GM13977 (cell line): ENCODE measurements at regions not wholly inside any gene's neighbourhood (a gene's known extent, or its start where the extent isn't known, plus 50 kb on each side); places are given as distances from the start of the nearest gene placed in this dataset.

Experiments used
- DNase-seq: peaks from one replicate; pipeline ENCODE4 v3.0.0; 2012; ENCODE audit warnings: low spot score
- in situ Hi-C: fragments of 300-500 bp; cut with MboI; formaldehyde crosslinking; loops from one replicate; pipeline ENCODE4 v1.12.0; 2022; ENCODE audit warnings: low sequenced_read_pairs, low pct_unique_long_range_greater_than_20kb, mixed read lengths, inconsistent platforms; ENCODE audit not compliant: unreplicated experiment
- TF ChIP-seq, protein P1 (sequence below): IDR thresholded peaks from 2 replicates; pipeline ENCODE4 v1.5.1; 2012; ENCODE audit warnings: mild to moderate bottlenecking, control low read depth; ENCODE audit not compliant: insufficient read depth; ENCODE audit errors: extremely low read depth, missing control alignments

DNA sequence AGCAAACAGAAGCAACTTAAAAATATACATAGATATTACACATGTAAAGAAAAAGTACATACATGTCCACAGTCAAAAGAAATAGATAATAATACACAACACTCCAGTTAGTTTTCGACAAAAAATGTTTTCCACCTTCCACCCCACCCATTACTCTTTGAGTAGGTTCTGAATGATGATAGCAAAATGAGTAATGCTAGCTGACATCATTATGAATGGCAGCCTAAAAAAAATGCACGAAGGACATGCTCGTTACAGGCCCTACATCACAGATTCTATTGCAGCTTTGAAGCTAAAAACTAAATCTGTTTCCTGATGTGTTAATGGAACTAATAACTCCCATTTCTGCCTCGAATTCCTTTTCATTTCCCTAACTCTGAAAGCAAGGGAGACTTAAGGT, 578.7 kb upstream of the NETO1 start:
- no peak for DNase-seq
- in situ Hi-C loops = no loop called here
- TF ChIP-seq, protein P1, sequence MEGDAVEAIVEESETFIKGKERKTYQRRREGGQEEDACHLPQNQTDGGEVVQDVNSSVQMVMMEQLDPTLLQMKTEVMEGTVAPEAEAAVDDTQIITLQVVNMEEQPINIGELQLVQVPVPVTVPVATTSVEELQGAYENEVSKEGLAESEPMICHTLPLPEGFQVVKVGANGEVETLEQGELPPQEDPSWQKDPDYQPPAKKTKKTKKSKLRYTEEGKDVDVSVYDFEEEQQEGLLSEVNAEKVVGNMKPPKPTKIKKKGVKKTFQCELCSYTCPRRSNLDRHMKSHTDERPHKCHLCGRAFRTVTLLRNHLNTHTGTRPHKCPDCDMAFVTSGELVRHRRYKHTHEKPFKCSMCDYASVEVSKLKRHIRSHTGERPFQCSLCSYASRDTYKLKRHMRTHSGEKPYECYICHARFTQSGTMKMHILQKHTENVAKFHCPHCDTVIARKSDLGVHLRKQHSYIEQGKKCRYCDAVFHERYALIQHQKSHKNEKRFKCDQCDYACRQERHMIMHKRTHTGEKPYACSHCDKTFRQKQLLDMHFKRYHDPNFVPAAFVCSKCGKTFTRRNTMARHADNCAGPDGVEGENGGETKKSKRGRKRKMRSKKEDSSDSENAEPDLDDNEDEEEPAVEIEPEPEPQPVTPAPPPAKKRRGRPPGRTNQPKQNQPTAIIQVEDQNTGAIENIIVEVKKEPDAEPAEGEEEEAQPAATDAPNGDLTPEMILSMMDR = no peak

DNA sequence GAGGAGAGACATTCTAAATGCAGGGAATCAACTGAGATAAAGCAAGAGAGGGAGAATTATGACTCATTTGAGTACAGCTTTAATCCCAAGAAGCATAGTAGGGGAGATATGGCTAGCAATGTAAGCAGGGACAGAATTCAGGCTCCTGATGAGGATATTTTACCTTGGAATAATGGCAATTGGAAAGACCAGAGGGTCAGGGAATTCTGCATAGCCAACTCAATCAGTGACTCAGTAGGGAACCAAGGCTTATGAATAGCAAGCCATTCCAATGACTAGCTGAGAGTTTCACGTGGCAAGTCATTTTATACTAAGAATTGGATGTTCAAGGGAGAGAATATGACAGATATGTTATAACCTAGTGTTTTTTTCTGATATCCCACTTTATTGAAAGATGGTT, 563.8 kb upstream of the NETO1 start:
- TF ChIP-seq, protein P1 = no peak
- in situ Hi-C loops = no loop called here
- no peak for DNase-seq

DNA sequence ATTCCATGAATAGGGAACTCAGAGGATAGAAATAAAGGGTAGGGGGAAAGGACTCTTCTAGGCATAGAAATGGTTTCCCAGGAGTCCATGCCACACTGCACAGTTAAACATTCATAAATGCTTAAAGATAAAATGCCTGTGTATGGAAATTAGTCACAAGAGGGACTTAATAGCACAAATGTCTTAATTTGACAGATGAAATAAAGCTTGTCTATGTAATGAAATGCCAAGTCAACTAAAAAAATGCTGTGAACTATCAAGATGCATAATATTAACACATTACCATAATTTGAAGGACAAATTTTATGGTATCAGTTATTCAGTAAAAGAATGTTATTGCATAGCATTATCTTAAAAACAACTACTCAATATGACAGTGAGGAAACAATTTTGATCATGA, 553.2 kb upstream of the NETO1 start:
- no peak for DNase-seq
- in situ Hi-C loops = no loop called here
- TF ChIP-seq, protein P1 = no peak

DNA sequence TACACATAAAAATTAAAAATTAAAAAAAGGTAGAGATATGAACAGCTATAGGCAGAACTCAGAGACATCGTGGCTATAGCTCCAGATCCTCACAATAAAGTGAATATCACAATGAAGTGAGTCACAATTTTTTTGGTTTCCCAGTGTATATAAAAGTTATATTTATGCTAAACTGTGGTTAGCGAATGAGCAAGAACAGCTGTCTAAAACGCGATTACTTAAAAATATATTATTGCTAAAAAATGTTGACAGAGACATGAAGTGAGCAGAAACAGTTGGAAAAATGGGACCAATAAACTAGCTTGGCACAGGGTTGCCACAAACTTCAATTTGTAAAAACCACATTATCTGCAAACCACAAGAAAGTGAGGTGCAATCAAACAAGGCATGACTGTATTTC, 551.7 kb upstream of the NETO1 start:
- TF ChIP-seq, protein P1 = no peak
- no peak for DNase-seq
- in situ Hi-C loops = no loop called here

DNA sequence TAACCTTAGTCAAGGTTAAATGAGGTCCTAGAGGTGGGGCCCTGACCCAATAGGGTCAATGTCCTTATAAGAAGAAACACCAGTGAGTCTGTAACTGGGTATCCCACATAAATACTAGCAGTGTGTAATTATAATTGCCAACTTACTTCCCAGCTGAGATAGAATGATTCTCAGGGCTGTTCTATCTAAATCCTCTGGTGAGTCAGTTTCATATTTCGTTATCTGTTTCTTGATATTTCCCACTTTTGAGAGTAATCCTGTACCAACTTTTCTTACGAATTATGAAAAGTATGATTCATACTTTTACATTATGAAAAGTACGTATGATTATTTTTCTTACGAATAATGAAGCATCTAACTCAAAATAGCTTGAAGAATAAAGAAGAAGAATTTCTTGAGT, 546.8 kb upstream of the NETO1 start:
- TF ChIP-seq, protein P1 = no peak
- DNase-seq = no peak
- in situ Hi-C loops = no loop called here

DNA sequence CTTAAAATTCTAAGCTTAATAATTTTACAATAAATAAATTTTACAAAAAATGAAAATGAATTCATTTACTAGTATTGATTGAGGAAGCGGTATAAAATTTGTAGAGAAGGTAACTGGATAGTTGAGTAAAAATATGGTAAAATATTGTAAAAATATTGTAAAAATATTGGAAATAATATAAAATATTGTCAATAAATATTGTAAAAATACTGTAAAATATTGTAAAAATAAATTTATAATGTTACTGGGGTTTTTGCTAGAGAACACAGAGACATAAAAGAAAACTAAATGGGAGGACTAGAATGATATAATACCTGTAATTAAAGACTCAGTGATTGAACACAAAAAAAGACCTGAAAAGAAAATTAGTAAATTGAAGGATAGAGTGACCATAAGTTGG, 546.3 kb upstream of the NETO1 start:
- DNase-seq = no peak
- TF ChIP-seq, protein P1 = no peak
- in situ Hi-C loops = no loop called here

DNA sequence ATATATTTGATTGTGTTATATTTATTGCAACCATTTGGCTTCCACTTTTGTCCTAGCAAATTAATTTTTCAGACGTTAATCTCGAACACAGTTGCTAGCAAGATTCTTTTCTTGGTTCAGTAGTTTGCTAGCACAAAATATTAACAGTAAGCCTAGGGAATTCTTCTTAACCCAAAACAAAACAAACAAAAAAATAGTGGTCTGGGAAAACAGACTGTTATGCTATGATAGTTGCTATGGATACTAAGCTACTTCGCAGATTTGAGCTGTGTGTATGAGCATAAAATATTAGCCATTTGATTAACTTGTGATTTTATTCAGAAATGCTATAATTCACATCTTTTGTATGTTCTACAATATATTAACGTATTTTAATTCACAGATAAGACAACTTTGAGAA, 541.5 kb upstream of the NETO1 start:
- in situ Hi-C loops = no loop called here
- TF ChIP-seq, protein P1 = no peak
- DNase-seq = no peak
